Mucosa of gallbladder (tissue), 1 donor: ENCODE measurements at regions not wholly inside any gene's neighbourhood (a gene's known extent, or its start where the extent isn't known, plus 50 kb on each side); places are given as distances from the start of the nearest gene placed in this dataset.

ENCODE experiments used
- DNase-seq: peaks from one replicate; pipeline ENCODE4 v3.0.0-alpha.2; 2020; ENCODE audit warnings: low spot score
- donor health status: DM: no; HTN: no; CAD: no.

GRCh38 chr3:74564560-74564959, 49.9 kb downstream of the CNTN3 start:
- no peak for DNase-seq

GRCh38 chr3:74562558-74563269, 51.7 kb downstream of the CNTN3 start:
- no peak for DNase-seq

- no peak for DNase-seq
Observed at GRCh38 chr3:74561881-74562280, 52.6 kb downstream of the CNTN3 start.

- no peak for DNase-seq
Observed at GRCh38 chr3:74559261-74559660, 55.2 kb downstream of the CNTN3 start.

GRCh38 chr3:74550686-74551085, 63.8 kb downstream of the CNTN3 start:
- DNase-seq: no peak

- peak; percentile 72 for DNase-seq
Observed at GRCh38 chr3:74546426-74546825, 68.0 kb downstream of the CNTN3 start.

GRCh38 chr3:74542441-74542840, 72.0 kb downstream of the CNTN3 start:
- no peak for DNase-seq

- DNase-seq: no peak
Observed at GRCh38 chr3:74539876-74540275, 74.6 kb downstream of the CNTN3 start.

GRCh38 chr3:74538669-74539068, 75.8 kb downstream of the CNTN3 start:
- DNase-seq: no peak

- DNase-seq: no peak
Observed at GRCh38 chr3:74537857-74538256, 76.6 kb downstream of the CNTN3 start.

GRCh38 chr3:74537164-74537563, 77.3 kb downstream of the CNTN3 start:
- DNase-seq: no peak

GRCh38 chr3:74535281-74535680, 79.2 kb downstream of the CNTN3 start:
- no peak for DNase-seq

GRCh38 chr3:74534611-74535010, 79.8 kb downstream of the CNTN3 start:
- no peak for DNase-seq

GRCh38 chr3:74532446-74532845, 82.0 kb downstream of the CNTN3 start:
- no peak for DNase-seq

GRCh38 chr3:74531491-74531890, 83.0 kb downstream of the CNTN3 start:
- DNase-seq: no peak

- no peak for DNase-seq
Observed at GRCh38 chr3:74529145-74529544, 85.3 kb downstream of the CNTN3 start.

- no peak for DNase-seq
Observed at GRCh38 chr3:74527566-74527965, 86.9 kb downstream of the CNTN3 start.

GRCh38 chr3:74523811-74524210, 90.6 kb downstream of the CNTN3 start:
- no peak for DNase-seq

GRCh38 chr3:74520895-74521294, 93.6 kb downstream of the CNTN3 start:
- no peak for DNase-seq

- no peak for DNase-seq
Observed at GRCh38 chr3:74518610-74519009, 95.8 kb downstream of the CNTN3 start.

- DNase-seq: no peak
Observed at GRCh38 chr3:74516019-74516418, 98.4 kb downstream of the CNTN3 start.

GRCh38 chr3:74515451-74515850, 99.0 kb downstream of the CNTN3 start:
- no peak for DNase-seq

- DNase-seq: no peak
Observed at GRCh38 chr3:74511078-74511477, 103.4 kb downstream of the CNTN3 start.

GRCh38 chr3:74510261-74510818, 104.1 kb downstream of the CNTN3 start:
- no peak for DNase-seq
